Testis (tissue), 2 donors: ENCODE measurements at regions not wholly inside any gene's neighbourhood (a gene's known extent, or its start where the extent isn't known, plus 50 kb on each side); places are given as distances from the start of the nearest gene placed in this dataset.

Experiments used
- CTCF ChIP-seq, 3 experiments: fragments of 450-650 bp in 2 of 3; fragments of 200-600 bp in 1 of 3; sonication (generic) in 1 of 3; IDR thresholded peaks; one replicate each; pipeline ENCODE4 v1.5.1; 2016 to 2019; ENCODE audit warnings: antibody characterized with exemption in 3 of 3, mild to moderate bottlenecking in 2 of 3, moderate library complexity in 1 of 3
- POLR2A ChIP-seq: fragments of 450-650 bp; IDR thresholded peaks from one replicate; pipeline ENCODE4 v1.6.1; 2017; ENCODE audit warnings: antibody characterized with exemption, mild to moderate bottlenecking, moderate library complexity

GRCh38 chrY:12444200-12444599, 256.8 kb upstream of the USP9Y start:
- TF ChIP-seq CTCF (IDR thresholded peaks at IDR 0.05) (no peak), POLR2A (no peak)
